Prostate gland (tissue), 2 donors: ENCODE measurements at regions not wholly inside any gene's neighbourhood (a gene's known extent, or its start where the extent isn't known, plus 50 kb on each side); places are given as distances from the start of the nearest gene placed in this dataset.

Source experiments
- DNase-seq: peaks from one replicate; pipeline ENCODE4 v3.0.0-alpha.2; 2019; ENCODE audit warnings: low spot score
- H3K27ac ChIP-seq, 2 donors: fragments of 200-600 bp; sonication (generic); 2 replicates each; pipeline ENCODE4 v1.5.1; 2017 to 2019
- H3K27me3 ChIP-seq: fragments of 200-600 bp; sonication (generic); replicated peaks from 2 replicates; pipeline ENCODE4 v1.5.1; 2019; ENCODE audit not compliant: insufficient read depth
- H3K36me3 ChIP-seq, 2 donors: fragments of 200-600 bp; sonication (generic); 1 replicate in 1 of 2; 2 replicates in 1 of 2; pipeline versions ENCODE4 v1.5.1 to v1.8.1; 2017 to 2019
- H3K4me1 ChIP-seq: fragments of 200-600 bp; sonication (generic); replicated peaks from 2 replicates; pipeline ENCODE4 v1.5.1; 2019
- H3K4me3 ChIP-seq, 2 donors: fragments of 200-600 bp; sonication (generic); 2 replicates each; pipeline ENCODE4 v1.5.1; 2017 to 2019
- H3K9me3 ChIP-seq: fragments of 200-600 bp; sonication (generic); 2 replicates; pipeline ENCODE4 v1.5.1; 2017
- CTCF ChIP-seq, 4 experiments: fragments of 200-600 bp in 2 of 4; fragments of 450-650 bp in 2 of 4; sonication (generic) in 2 of 4; IDR thresholded peaks; 1 replicate in 3 of 4; 2 replicates in 1 of 4; pipeline ENCODE4 v1.5.1; 2016 to 2019; ENCODE audit warnings: antibody characterized with exemption in 4 of 4, mild to moderate bottlenecking in 2 of 4, moderate library complexity in 2 of 4
- POLR2A ChIP-seq: fragments of 450-650 bp; IDR thresholded peaks from one replicate; pipeline ENCODE4 v1.6.1; 2016; ENCODE audit warnings: antibody characterized with exemption, mild to moderate bottlenecking
- POLR2AphosphoS5 ChIP-seq: sonication (generic); formaldehyde crosslinking; IDR thresholded peaks from one replicate; pipeline ENCODE4 v1.6.1; 2017; ENCODE audit warnings: antibody characterized with exemption
- WGBS: methylation state at CpG from one replicate; pipeline ENCODE4 v1.1.5; 2018; 5-methylcytosine and 5-hydroxymethylcytosine counted together
- intact Hi-C: fragments of 100-400 bp; cut with DNase I; formaldehyde crosslinking; loops from one replicate; pipeline ENCODE4 v1.14.2; 2022

DNA sequence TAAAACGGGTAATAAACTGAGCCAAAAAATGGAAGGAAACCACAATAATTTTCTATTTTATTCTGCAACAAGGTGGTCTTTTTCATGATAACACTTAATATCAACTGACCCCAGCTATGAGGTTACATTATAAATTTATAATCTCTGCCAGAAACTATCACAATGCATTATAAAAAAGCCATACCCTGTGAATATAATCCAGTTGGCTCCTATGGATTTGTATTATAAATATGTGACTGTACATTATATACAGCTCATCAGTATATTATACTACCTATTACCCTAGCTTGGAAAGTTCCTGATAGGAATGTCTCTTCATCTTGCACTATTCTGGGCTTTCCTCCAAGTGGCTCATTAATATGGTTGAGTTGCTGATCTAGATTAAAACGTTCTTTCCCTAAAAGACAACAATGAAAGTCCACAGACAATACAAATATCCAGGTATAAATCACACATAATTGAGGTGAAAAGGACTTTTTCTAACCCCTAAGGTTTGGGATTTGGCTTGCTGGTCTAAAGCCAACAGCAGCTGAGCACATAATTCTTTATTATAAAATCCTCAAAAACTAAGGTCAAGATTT is 487.7 kb downstream of the TTLL7 start:
- WGBS, result 44% methylated on average over 2 of the region's 2 CpGs
- no peaks in the 10 kb centered on the region for H3K9me3 ChIP-seq
- no peaks in the 10 kb centered on the region for H3K36me3 ChIP-seq
- intact Hi-C loops, result no loop called here
- H3K4me3 ChIP-seq, result no peak overlapping the region
- peaks cover 2% of the 10 kb centered on the region for H3K4me1 ChIP-seq
- TF ChIP-seq POLR2AphosphoS5 (no peak), CTCF (IDR thresholded peaks at IDR 0.05) (no peak), POLR2A (no peak)
- no peak overlapping the region for H3K27ac ChIP-seq
- DNase-seq, result no peak
- H3K27me3 ChIP-seq, result no peaks in the 10 kb centered on the region

- Histone ChIP-seq H3K4me1 (peaks cover 2% of the 10 kb centered on the region), H3K27me3 (no peaks in the 10 kb centered on the region), H3K9me3 (no peaks in the 10 kb centered on the region), H3K36me3 (no peaks in the 10 kb centered on the region), H3K27ac (no peak overlapping the region), H3K4me3 (no peak overlapping the region)
- no peak for TF ChIP-seq CTCF (IDR thresholded peaks at IDR 0.05)
- no peak for TF ChIP-seq POLR2AphosphoS5
- no peak for TF ChIP-seq POLR2A
- no peak for DNase-seq
- intact Hi-C loops, result no loop called here
- WGBS, result 35% methylated on average over 2 of the region's 2 CpGs
Observed at GRCh38 chr1:83509301-83509781, 489.6 kb downstream of the TTLL7 start.

DNA sequence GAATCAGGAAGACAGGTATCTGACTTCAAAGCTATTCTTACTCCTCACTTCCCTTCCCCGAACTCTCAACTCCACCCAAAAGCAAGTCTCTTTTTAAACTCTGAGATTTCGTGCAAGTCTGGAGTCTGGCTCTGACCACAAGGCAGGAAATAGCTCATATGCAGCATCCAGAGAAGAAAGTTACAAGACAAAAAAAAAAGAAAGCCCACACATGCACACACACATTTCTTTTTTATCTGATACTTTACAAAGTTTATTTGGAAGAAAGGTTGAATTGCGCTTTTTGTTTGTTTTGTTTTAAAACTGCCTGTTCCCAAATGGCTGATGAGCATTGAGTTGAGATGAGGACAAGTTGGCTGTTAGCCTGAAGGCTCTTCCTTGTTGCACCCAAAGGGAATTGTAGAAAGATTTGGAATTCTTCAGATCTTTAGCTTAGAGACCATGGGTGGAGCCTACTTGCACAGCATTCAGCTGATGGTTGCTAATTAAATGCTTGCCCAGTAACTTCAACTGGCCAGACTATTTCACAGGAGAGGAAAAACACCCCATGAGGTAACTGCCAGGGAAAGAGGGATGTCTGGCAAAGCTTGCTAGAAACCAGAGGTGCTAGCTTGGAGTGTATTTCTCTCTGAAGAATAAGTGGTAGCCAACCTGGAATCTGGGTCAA is 490.3 kb downstream of the TTLL7 start:
- intact Hi-C loops, result no loop called here
- no peaks in the 10 kb centered on the region for H3K27me3 ChIP-seq
- TF ChIP-seq POLR2AphosphoS5 (peak; percentile 21), POLR2A (no peak), CTCF (IDR thresholded peaks at IDR 0.05) (no peak)
- H3K4me3 ChIP-seq, result no peak overlapping the region
- DNase-seq, result no peak
- peaks cover 2% of the 10 kb centered on the region for H3K4me1 ChIP-seq
- H3K27ac ChIP-seq, result no peak overlapping the region
- WGBS, result 7% methylated on average over 3 of the region's 3 CpGs
- H3K9me3 ChIP-seq, result no peaks in the 10 kb centered on the region
- no peaks in the 10 kb centered on the region for H3K36me3 ChIP-seq

GRCh38 chr1:83505148-83505547 is 493.8 kb downstream of the TTLL7 start:
- Histone ChIP-seq H3K4me3 (no peak overlapping the region), H3K27me3 (no peaks in the 10 kb centered on the region), H3K27ac (no peak overlapping the region), H3K4me1 (peaks cover 2% of the 10 kb centered on the region), H3K36me3 (no peaks in the 10 kb centered on the region), H3K9me3 (no peaks in the 10 kb centered on the region)
- 71% methylated on average over 1 of the region's 1 CpG for WGBS
- DNase-seq, result no peak
- TF ChIP-seq POLR2AphosphoS5, result no peak
- TF ChIP-seq POLR2A, result no peak
- TF ChIP-seq CTCF (IDR thresholded peaks at IDR 0.05), result no peak
- intact Hi-C loops, result no loop called here

- intact Hi-C loops, result no loop called here
- H3K4me3 ChIP-seq, result no peak overlapping the region
- no peak for DNase-seq
- H3K36me3 ChIP-seq, result no peaks in the 10 kb centered on the region
- WGBS, result 82% methylated on average over 3 of the region's 3 CpGs
- no peaks in the 10 kb centered on the region for H3K27me3 ChIP-seq
- no peaks in the 10 kb centered on the region for H3K9me3 ChIP-seq
- no peaks in the 10 kb centered on the region for H3K4me1 ChIP-seq
- no peak overlapping the region for H3K27ac ChIP-seq
- TF ChIP-seq POLR2A (no peak), POLR2AphosphoS5 (no peak), CTCF (IDR thresholded peaks at IDR 0.05) (no peak)
Observed at GRCh38 chr1:83503153-83503552, 495.8 kb downstream of the TTLL7 start.
